H1 (cell line): ENCODE measurements at regions not wholly inside any gene's neighbourhood (a gene's known extent, or its start where the extent isn't known, plus 50 kb on each side); places are given as distances from the start of the nearest gene placed in this dataset.

ENCODE experiments used
- CTCF ChIA-PET: fragments of 300-600 bp; sonication (Branson Sonifier 250); formaldehyde crosslinking; loops from one replicate; lab custom pipeline; 2021; ENCODE audit not compliant: partially characterized antibody; lab: Charles Lee
- POLR2A ChIA-PET: fragments of 300-600 bp; sonication (Branson Sonifier 250); formaldehyde crosslinking; loops from one replicate; lab custom pipeline; 2021; ENCODE audit warnings: inconsistent platforms; ENCODE audit not compliant: partially characterized antibody; lab: Charles Lee
- DNase-seq, 2 experiments: peaks; one replicate each; pipeline versions ENCODE4 v3.0.0 to v3.0.0-alpha.2; 2010 to 2022; ENCODE audit warnings: low spot score in 2 of 2, low read depth in 1 of 2, mixed read lengths in 1 of 2
- FAIRE-seq: peaks from 2 replicates; lab custom pipeline; 2011; peaks lifted over from hg19 to GRCh38; lab: Jason Lieb, UNC
- H2AFZ ChIP-seq: 2 replicates; pipeline ENCODE4 v1.8.1; 2012; ENCODE audit warnings: low read length, inconsistent platforms
- H2AK5ac ChIP-seq: 2 replicates; pipeline ENCODE4 v1.6.1; 2013; ENCODE audit warnings: low read depth, low read length
- H2BK120ac ChIP-seq: replicated peaks from 2 replicates; pipeline ENCODE3; 2013; ENCODE audit warnings: low read depth, low read length, inconsistent platforms
- H2BK12ac ChIP-seq: 2 replicates; pipeline ENCODE4 v1.6.1; 2013; ENCODE audit warnings: low read depth, low read length
- H2BK15ac ChIP-seq: 2 replicates; pipeline ENCODE4 v1.6.1; 2013; ENCODE audit warnings: low read length
- H2BK20ac ChIP-seq: 2 replicates; pipeline ENCODE4 v1.6.1; 2013; ENCODE audit warnings: low read length
- H2BK5ac ChIP-seq: 2 replicates; pipeline ENCODE4 v1.6.1; 2013; ENCODE audit warnings: low read depth, low read length
- H3K14ac ChIP-seq: 2 replicates; pipeline ENCODE4 v1.6.1; 2013; ENCODE audit warnings: inconsistent platforms; ENCODE audit not compliant: insufficient read length
- H3K18ac ChIP-seq: 2 replicates; pipeline ENCODE4 v1.6.1; 2013; ENCODE audit warnings: low read length; ENCODE audit errors: extremely low read depth
- H3K23ac ChIP-seq: 2 replicates; pipeline ENCODE4 v1.6.1; 2013; ENCODE audit warnings: inconsistent platforms; ENCODE audit not compliant: insufficient read length
- H3K23me2 ChIP-seq: 2 replicates; pipeline ENCODE4 v1.6.1; 2013; ENCODE audit warnings: low read depth, low read length
- H3K27ac ChIP-seq: 2 replicates; pipeline ENCODE4 v1.6.1; 2011; ENCODE audit warnings: low read depth, low read length, inconsistent platforms
- H3K27me3 ChIP-seq, 4 experiments: replicated peaks in 1 of 4; 1 replicate in 1 of 4; 2 replicates in 3 of 4; pipeline versions ENCODE4 v1.6.1 to v1.8.1; 2011 to 2013; ENCODE audit warnings: low read length in 3 of 4, mild to moderate bottlenecking in 3 of 4, inconsistent platforms in 2 of 4, mixed read lengths in 2 of 4, moderate library complexity in 1 of 4; ENCODE audit not compliant: control insufficient read depth in 3 of 4, insufficient read depth in 3 of 4; ENCODE audit errors: extremely low read depth in 1 of 4
- H3K36me3 ChIP-seq, 4 experiments: 2 replicates each; pipeline versions ENCODE4 v1.6.1 to v1.8.1; 2011 to 2013; ENCODE audit warnings: mild to moderate bottlenecking in 4 of 4, low read length in 3 of 4, moderate library complexity in 2 of 4, control low read depth in 1 of 4, inconsistent platforms in 1 of 4; ENCODE audit not compliant: insufficient read depth in 4 of 4, control insufficient read depth in 2 of 4
- H3K4ac ChIP-seq: replicated peaks from 2 replicates; pipeline ENCODE3; 2013; ENCODE audit warnings: low read length, low read depth, mixed read lengths, inconsistent platforms; ENCODE audit not compliant: insufficient read length
- H3K4me1 ChIP-seq, 4 experiments: replicated peaks in 1 of 4; 1 replicate in 1 of 4; 2 replicates in 3 of 4; pipeline versions ENCODE4 v1.6.1 to v1.8.1; 2011 to 2013; ENCODE audit warnings: low read length in 3 of 4, inconsistent platforms in 2 of 4, mixed read lengths in 1 of 4; ENCODE audit not compliant: insufficient read depth in 4 of 4, control insufficient read depth in 3 of 4
- H3K4me2 ChIP-seq, 2 experiments: 2 replicates each; pipeline versions ENCODE4 v1.6.1 to v1.8.1; 2011 to 2013; ENCODE audit warnings: low read depth in 2 of 2, low read length in 2 of 2, control low read depth in 1 of 2, inconsistent platforms in 1 of 2, mild to moderate bottlenecking in 1 of 2; ENCODE audit not compliant: insufficient read depth in 1 of 2
- H3K4me3 ChIP-seq, 4 experiments: fragments of 200-600, 300-600 bp in 1 of 4; sonication (generic), shearing (Covaris generic), sonication (Bioruptor Twin) in 1 of 4; 2 replicates each; pipeline versions ENCODE4 v1.5.1 to v1.8.1; 2011 to 2016; ENCODE audit warnings: low read length in 4 of 4, low read depth in 3 of 4, control low read depth in 2 of 4, inconsistent platforms in 2 of 4, mild to moderate bottlenecking in 2 of 4, mixed read lengths in 1 of 4, moderate library complexity in 1 of 4; ENCODE audit not compliant: insufficient read depth in 2 of 4; ENCODE audit errors: extremely low read depth in 1 of 4
- H3K56ac ChIP-seq: replicated peaks from 2 replicates; pipeline ENCODE3; 2013; ENCODE audit warnings: low read depth, mild to moderate bottlenecking, mixed read lengths, low read length, inconsistent platforms; ENCODE audit not compliant: insufficient read length
- H3K79me1 ChIP-seq: 2 replicates; pipeline ENCODE4 v1.6.1; 2013; ENCODE audit warnings: low read depth, low read length, control low read depth
- H3K79me2 ChIP-seq, 2 experiments: 2 replicates each; pipeline versions ENCODE4 v1.6.1 to v1.8.1; 2012 to 2013; ENCODE audit warnings: low read length in 2 of 2, mild to moderate bottlenecking in 2 of 2, inconsistent platforms in 1 of 2; ENCODE audit not compliant: insufficient read depth in 2 of 2, control insufficient read depth in 1 of 2
- H3K9ac ChIP-seq, 4 experiments: replicated peaks in 1 of 4; 1 replicate in 1 of 4; 2 replicates in 3 of 4; pipeline versions ENCODE4 v1.6.1 to v1.8.1; 2011 to 2013; ENCODE audit warnings: low read depth in 3 of 4, low read length in 3 of 4, control low read depth in 2 of 4, mild to moderate bottlenecking in 2 of 4, moderate library complexity in 2 of 4, inconsistent platforms in 1 of 4; ENCODE audit errors: extremely low read depth in 1 of 4
- H3K9me3 ChIP-seq, 2 experiments: 2 replicates each; pipeline versions ENCODE4 v1.6.1 to v1.8.1; 2012 to 2013; ENCODE audit warnings: mild to moderate bottlenecking in 2 of 2, moderate library complexity in 2 of 2, control low read depth in 1 of 2, inconsistent platforms in 1 of 2, low read depth in 1 of 2, low read length in 1 of 2, mixed read lengths in 1 of 2; ENCODE audit not compliant: insufficient read depth in 2 of 2
- H4K20me1 ChIP-seq, 2 experiments: replicated peaks in 1 of 2; 2 replicates each; pipeline versions ENCODE3 to v1.8.1; 2011 to 2013; ENCODE audit warnings: inconsistent platforms in 2 of 2, low read length in 2 of 2, mild to moderate bottlenecking in 1 of 2; ENCODE audit not compliant: insufficient read depth in 2 of 2, control insufficient read depth in 1 of 2
- H4K5ac ChIP-seq: 2 replicates; pipeline ENCODE4 v1.6.1; 2013; ENCODE audit warnings: low read length, low read depth, mixed read lengths, inconsistent platforms; ENCODE audit not compliant: insufficient read length
- H4K8ac ChIP-seq: 2 replicates; pipeline ENCODE4 v1.8.0; 2013; ENCODE audit warnings: mild to moderate bottlenecking, moderate library complexity, low read length, inconsistent platforms; ENCODE audit not compliant: insufficient read depth; ENCODE audit errors: extremely low read depth
- H4K91ac ChIP-seq: replicated peaks from 2 replicates; pipeline ENCODE3; 2013; ENCODE audit warnings: low read length, mixed read lengths, inconsistent platforms; ENCODE audit not compliant: insufficient read length
- JUND ChIP-seq: IDR thresholded peaks from 2 replicates; pipeline ENCODE4 v1.6.1; 2011; ENCODE audit warnings: mild to moderate bottlenecking, improper control_type of control experiment, low read length

- H3K9ac ChIP-seq, result no peak overlapping the region
- no peak for FAIRE-seq
- POLR2A ChIA-PET, result no interaction called here
These were observed 626.1 kb downstream of the HS3ST4 start for GRCh38 chr16:26317885-26318284.

More at GRCh38 chr16:26317885-26318284, 626.1 kb downstream of the HS3ST4 start:
- H3K36me3 ChIP-seq, result no peaks in the 10 kb centered on the region
- CTCF ChIA-PET, result interaction anchor here (0.7 kb wide), 1 partner anchor 1418 kb away, joined by 3 read pairs; no protein-coding TSS in a partner anchor
- no peak overlapping the region for H2AK5ac ChIP-seq
- H4K91ac ChIP-seq, result no peak overlapping the region
- no peaks in the 10 kb centered on the region for H3K9me3 ChIP-seq
- no peak overlapping the region for H2BK15ac ChIP-seq
- H3K27ac ChIP-seq, result no peak overlapping the region
- H3K23ac ChIP-seq, result no peak overlapping the region
- H4K8ac ChIP-seq, result no peak overlapping the region
- H3K4me2 ChIP-seq, result no peak overlapping the region
- no peak overlapping the region for H3K56ac ChIP-seq
- no peak overlapping the region for H4K5ac ChIP-seq
- H2BK12ac ChIP-seq, result no peak overlapping the region
- H3K14ac ChIP-seq, result no peak overlapping the region
- H2BK120ac ChIP-seq, result no peak overlapping the region
- no peak for TF ChIP-seq JUND
- H2BK20ac ChIP-seq, result no peak overlapping the region
- no peak overlapping the region for H2BK5ac ChIP-seq
- no peak overlapping the region for H3K4me3 ChIP-seq
- 0 out of 7 replicates have a peak, but pooled peaks cover 0 to 2% (median under 1%) of the 10 kb centered on the region in 4 experiments for H3K4me1 ChIP-seq
- no peaks in the 10 kb centered on the region for H3K79me2 ChIP-seq
- H3K4ac ChIP-seq, result no peak overlapping the region
- no peaks in the 10 kb centered on the region for H3K23me2 ChIP-seq
- no peak overlapping the region for H3K18ac ChIP-seq
- H3K79me1 ChIP-seq, result no peaks in the 10 kb centered on the region
- no peak for DNase-seq
- no peaks in the 10 kb centered on the region for H3K27me3 ChIP-seq
- no peaks in the 10 kb centered on the region for H4K20me1 ChIP-seq
- H2AFZ ChIP-seq, result no peak overlapping the region
